GM20000 (cell line): ENCODE measurements at regions not wholly inside any gene's neighbourhood (a gene's known extent, or its start where the extent isn't known, plus 50 kb on each side); places are given as distances from the start of the nearest gene placed in this dataset.
"Not testable (repeated sequence)": the region's sequence is repeated elsewhere in the genome, so short reads cannot be mapped to it uniquely, and the experiment has no call there.

Experiments used
- DNase-seq: peaks from one replicate; pipeline ENCODE4 v3.0.0; 2012; ENCODE audit warnings: low spot score
- TF ChIP-seq, protein P1 (sequence below): IDR thresholded peaks from 2 replicates; pipeline ENCODE4 v1.5.1; 2012; ENCODE audit warnings: mild to moderate bottlenecking, control low read depth; ENCODE audit errors: extremely low read depth, missing control alignments

GRCh38 chr13:80074811-80075210, 266.1 kb downstream of the SPRY2 start:
- TF ChIP-seq, protein P1, sequence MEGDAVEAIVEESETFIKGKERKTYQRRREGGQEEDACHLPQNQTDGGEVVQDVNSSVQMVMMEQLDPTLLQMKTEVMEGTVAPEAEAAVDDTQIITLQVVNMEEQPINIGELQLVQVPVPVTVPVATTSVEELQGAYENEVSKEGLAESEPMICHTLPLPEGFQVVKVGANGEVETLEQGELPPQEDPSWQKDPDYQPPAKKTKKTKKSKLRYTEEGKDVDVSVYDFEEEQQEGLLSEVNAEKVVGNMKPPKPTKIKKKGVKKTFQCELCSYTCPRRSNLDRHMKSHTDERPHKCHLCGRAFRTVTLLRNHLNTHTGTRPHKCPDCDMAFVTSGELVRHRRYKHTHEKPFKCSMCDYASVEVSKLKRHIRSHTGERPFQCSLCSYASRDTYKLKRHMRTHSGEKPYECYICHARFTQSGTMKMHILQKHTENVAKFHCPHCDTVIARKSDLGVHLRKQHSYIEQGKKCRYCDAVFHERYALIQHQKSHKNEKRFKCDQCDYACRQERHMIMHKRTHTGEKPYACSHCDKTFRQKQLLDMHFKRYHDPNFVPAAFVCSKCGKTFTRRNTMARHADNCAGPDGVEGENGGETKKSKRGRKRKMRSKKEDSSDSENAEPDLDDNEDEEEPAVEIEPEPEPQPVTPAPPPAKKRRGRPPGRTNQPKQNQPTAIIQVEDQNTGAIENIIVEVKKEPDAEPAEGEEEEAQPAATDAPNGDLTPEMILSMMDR, result no peak
- no peak for DNase-seq

GRCh38 chr13:80074143-80074752, 266.7 kb downstream of the SPRY2 start:
- TF ChIP-seq, protein P1, result no peak
- no peak for DNase-seq

DNA sequence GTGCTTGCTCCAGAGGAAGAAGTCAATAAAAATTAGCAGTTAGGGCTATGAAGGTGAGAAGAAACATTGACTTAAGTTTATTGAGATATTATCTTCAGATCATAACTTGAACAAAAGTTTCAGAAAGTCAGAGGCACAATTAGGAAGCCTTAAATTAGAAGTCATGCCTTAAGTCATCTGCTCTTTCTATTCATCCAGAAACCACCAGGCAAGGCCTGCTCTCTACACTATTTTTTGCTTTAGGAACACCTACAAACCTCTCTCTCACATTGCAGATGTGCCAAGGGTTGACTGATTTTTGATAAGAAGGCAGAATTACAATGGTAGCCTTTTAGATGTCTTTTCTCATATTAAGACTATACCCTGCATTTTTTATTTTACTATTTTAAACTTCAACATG, 268.7 kb downstream of the SPRY2 start:
- no peak for DNase-seq

GRCh38 chr13:80070024-80070703, 270.8 kb downstream of the SPRY2 start:
- TF ChIP-seq, protein P1, result no peak
- no peak for DNase-seq

More for the DNA sequence above, 268.7 kb downstream of the SPRY2 start:
- TF ChIP-seq, protein P1, result no peak

DNA sequence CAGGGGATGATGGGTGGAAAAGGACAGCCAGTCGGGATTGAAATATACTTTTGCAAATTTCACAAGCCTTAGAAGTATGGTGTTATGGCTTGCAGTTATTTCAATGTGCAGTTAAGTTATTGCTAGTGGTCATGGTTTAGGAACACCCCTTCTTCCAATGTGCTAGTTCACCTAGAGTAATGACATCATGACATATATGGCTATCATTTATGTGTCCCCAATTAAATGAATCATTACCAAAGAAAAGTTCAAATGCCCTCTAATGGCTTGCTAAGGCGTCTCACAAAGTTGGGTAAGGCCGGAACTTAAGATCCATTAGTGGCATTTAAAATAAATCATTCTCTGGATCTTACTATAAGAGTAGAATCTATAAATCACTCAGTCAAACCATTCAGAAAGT, 271.6 kb downstream of the SPRY2 start:
- TF ChIP-seq, protein P1, result no peak
- DNase-seq, result no peak

GRCh38 chr13:80065996-80066395, 274.9 kb downstream of the SPRY2 start:
- TF ChIP-seq, protein P1, result no peak
- DNase-seq, result no peak

DNA sequence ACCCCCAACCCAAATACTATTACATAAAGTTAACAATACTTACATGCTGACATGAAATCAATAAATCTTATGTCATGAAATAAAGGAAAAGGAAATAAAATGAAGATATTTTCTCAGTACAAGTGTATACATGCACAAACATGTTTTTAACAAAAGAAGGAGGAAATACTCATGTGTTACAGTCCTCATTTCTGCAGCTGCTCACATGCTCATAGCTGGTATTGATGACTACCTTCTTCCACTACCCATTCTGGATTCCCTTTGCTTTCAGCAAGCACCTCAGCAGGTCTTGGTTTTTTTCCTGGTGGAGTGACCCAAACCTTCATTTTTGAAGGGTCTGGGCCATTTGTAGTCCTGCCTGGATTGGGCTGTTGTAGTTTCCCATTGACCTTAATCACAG, 278.5 kb downstream of the SPRY2 start:
- not testable (repeated sequence) for DNase-seq

DNA sequence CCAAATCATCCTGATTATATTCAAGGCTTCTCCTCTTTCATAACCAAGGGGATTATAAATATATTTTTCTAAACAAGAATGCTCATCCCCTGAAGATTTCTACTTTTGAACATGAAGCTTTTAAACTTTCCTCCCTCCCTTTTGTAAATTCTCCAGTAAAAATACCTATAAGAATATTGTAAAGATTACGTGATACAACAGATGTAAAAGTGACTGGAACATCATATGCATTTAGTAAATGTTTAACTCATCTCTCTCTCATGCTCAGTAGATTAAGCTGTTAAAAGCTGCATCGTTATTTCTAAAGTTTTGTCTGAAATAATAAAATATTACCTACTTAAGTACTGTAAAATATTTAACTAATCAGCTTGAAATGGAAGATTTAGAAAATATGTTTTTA, 281.1 kb downstream of the SPRY2 start:
- DNase-seq, result no peak

More for the DNA sequence above, 281.1 kb downstream of the SPRY2 start:
- TF ChIP-seq, protein P1, result no peak
